Muscle layer of colon (tissue), 2 donors: ENCODE measurements at regions not wholly inside any gene's neighbourhood (a gene's known extent, or its start where the extent isn't known, plus 50 kb on each side); places are given as distances from the start of the nearest gene placed in this dataset.

ENCODE experiments used
- H3K27ac ChIP-seq: one replicate; pipeline ENCODE4 v1.7.0; 2013; ENCODE audit warnings: low read depth, mild to moderate bottlenecking, low read length, moderate library complexity
- H3K27me3 ChIP-seq, 2 donors: one replicate each; pipeline ENCODE4 v1.7.0; 2013; ENCODE audit warnings: low read length in 2 of 2, mild to moderate bottlenecking in 2 of 2; ENCODE audit not compliant: insufficient read depth in 2 of 2, control insufficient read depth in 1 of 2
- H3K36me3 ChIP-seq: one replicate; pipeline ENCODE4 v1.7.0; 2013; ENCODE audit warnings: mild to moderate bottlenecking, low read length; ENCODE audit not compliant: insufficient read depth
- H3K4me1 ChIP-seq: one replicate; pipeline ENCODE4 v1.7.0; 2013; ENCODE audit warnings: mild to moderate bottlenecking, low read length; ENCODE audit not compliant: insufficient read depth
- H3K4me3 ChIP-seq, 2 donors: one replicate each; pipeline ENCODE4 v1.7.0; 2013; ENCODE audit warnings: low read length in 2 of 2, low read depth in 1 of 2, mild to moderate bottlenecking in 1 of 2, moderate library complexity in 1 of 2
- H3K9ac ChIP-seq: one replicate; pipeline ENCODE4 v1.7.0; 2013; ENCODE audit warnings: low read length
- H3K9me3 ChIP-seq: one replicate; pipeline ENCODE4 v1.7.0; 2013; ENCODE audit warnings: mild to moderate bottlenecking, low read length
- donor health status: abdominal sarcoma.
- donor health status: Adenocarcinoma of cecum.

- no peaks in the 10 kb centered on the region for H3K27me3 ChIP-seq
- H3K9me3 ChIP-seq: no peaks in the 10 kb centered on the region
- H3K27ac ChIP-seq: no peak overlapping the region
- no peaks in the 10 kb centered on the region for H3K36me3 ChIP-seq
- H3K4me3 ChIP-seq: no peak overlapping the region
- no peak overlapping the region for H3K9ac ChIP-seq
- no peaks in the 10 kb centered on the region for H3K4me1 ChIP-seq
Observed at GRCh38 chr3:107950417-107950816, 140.4 kb downstream of the CD47 start.

DNA sequence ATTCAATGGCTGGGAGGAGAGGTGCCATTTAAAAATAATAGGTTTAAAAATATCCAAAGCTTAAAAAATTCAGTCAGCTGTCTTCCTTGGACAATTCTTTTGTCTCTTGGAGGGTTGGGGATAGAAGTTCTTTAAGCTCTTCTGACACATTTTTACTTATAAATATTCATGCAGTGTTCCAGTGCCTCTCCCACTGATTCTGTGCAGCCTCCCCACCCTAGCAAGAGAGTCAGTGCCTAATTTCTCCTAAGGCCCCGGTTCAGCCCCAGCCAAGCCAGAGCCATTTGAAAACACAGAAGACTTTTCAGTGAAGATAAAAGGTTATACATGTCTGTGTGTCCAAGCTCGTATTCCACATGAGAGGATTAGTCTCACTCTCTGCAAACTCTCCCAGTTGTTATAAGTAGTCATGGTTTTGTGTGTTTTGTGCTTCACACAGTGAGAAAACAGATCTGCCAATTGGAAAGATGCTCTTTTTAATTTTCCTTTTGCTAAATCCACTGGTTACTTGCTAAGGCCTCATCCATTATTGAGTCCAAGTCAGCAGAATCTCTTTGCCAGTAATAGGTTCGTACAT, 141.3 kb downstream of the CD47 start:
- H3K27me3 ChIP-seq: no peaks in the 10 kb centered on the region
- H3K9ac ChIP-seq: no peak overlapping the region
- H3K4me3 ChIP-seq: no peak overlapping the region
- H3K27ac ChIP-seq: no peak overlapping the region
- H3K9me3 ChIP-seq: no peaks in the 10 kb centered on the region
- no peaks in the 10 kb centered on the region for H3K4me1 ChIP-seq
- H3K36me3 ChIP-seq: no peaks in the 10 kb centered on the region

- H3K9ac ChIP-seq: no peak overlapping the region
- no peaks in the 10 kb centered on the region for H3K27me3 ChIP-seq
- H3K36me3 ChIP-seq: no peaks in the 10 kb centered on the region
- no peaks in the 10 kb centered on the region for H3K9me3 ChIP-seq
- no peak overlapping the region for H3K4me3 ChIP-seq
- no peaks in the 10 kb centered on the region for H3K4me1 ChIP-seq
- no peak overlapping the region for H3K27ac ChIP-seq
Observed at GRCh38 chr3:107947203-107947602, 143.6 kb downstream of the CD47 start.

GRCh38 chr3:107946700-107947099, 144.1 kb downstream of the CD47 start:
- Histone ChIP-seq H3K4me3 (no peak overlapping the region), H3K36me3 (no peaks in the 10 kb centered on the region), H3K4me1 (no peaks in the 10 kb centered on the region), H3K9me3 (no peaks in the 10 kb centered on the region), H3K27ac (no peak overlapping the region), H3K27me3 (no peaks in the 10 kb centered on the region), H3K9ac (no peak overlapping the region)

DNA sequence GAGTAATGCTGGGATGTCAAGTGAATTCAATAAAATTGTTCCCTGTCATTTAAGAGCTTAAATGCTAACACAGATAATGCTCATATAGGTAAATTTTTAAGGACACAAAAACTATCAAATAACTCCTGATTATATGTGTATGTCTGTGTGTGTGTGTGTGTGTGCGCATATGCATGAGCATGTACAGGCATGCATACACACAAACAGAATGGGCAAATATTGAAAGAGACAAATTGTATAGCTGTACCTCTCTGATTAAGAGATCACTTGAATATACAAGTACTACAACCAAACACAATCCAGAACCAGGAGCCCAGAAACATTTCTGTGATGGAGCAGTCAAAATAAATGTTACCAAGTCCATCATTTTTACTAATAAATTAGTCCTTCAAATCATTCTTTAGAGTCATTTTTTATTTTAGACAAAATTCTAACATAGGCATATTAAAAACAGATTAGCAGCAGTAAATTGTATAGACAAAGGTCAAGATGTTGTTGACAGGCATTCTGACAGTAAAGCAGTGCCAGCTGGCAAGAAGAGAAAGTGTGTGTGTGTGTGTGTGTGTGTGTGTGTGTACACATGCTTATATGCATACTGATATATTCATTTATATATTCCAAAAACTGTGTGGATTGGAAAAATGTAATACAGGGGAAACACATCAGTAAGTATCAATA, 145.3 kb downstream of the CD47 start:
- H3K27me3 ChIP-seq: no peaks in the 10 kb centered on the region
- H3K36me3 ChIP-seq: no peaks in the 10 kb centered on the region
- H3K27ac ChIP-seq: no peak overlapping the region
- H3K4me3 ChIP-seq: no peak overlapping the region
- H3K9me3 ChIP-seq: no peaks in the 10 kb centered on the region
- no peak overlapping the region for H3K9ac ChIP-seq
- peaks cover 5% of the 10 kb centered on the region for H3K4me1 ChIP-seq

GRCh38 chr3:107943786-107944523, 146.9 kb downstream of the CD47 start:
- H3K4me3 ChIP-seq: no peak overlapping the region
- H3K27ac ChIP-seq: no peak overlapping the region
- peaks cover 6% of the 10 kb centered on the region for H3K4me1 ChIP-seq
- no peak overlapping the region for H3K9ac ChIP-seq
- no peaks in the 10 kb centered on the region for H3K36me3 ChIP-seq
- no peaks in the 10 kb centered on the region for H3K27me3 ChIP-seq
- H3K9me3 ChIP-seq: no peaks in the 10 kb centered on the region

DNA sequence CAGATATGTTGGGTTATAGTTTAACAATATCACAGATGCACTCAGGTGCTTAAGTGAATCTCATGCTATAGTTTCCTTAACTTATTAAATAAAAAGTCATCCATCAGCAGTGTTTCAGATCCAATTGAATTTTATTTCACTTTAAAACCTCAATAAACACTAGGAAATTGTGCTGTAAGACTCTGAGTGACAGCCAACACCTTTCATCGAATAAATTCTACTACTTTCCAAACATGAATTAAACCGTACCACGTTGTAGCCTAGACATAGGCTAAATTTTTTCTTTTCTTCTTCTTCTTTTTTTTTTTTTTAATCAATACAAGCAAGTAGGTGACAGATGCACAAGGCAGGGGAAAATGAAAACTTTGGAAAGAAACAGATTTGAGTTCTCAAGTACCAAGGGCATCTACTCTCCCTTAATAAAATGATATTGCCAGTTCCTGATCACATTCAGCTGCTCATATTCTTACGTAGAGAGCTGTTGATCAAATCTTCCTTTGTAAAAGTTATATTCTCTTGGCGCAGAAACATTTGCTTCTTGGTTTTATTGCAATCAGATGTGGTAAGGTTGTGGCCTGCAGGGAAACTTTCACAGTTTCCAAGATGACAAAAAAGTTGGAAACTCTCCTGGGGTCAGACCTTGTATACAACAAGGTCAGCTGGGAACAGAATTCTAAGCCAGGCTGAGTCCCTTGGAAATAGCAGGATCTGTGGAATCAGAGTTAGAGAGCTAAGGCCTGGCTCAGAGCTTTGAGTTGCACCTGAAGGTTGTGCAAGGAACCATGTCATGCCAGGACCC, 147.7 kb downstream of the CD47 start:
- H3K27me3 ChIP-seq: no peaks in the 10 kb centered on the region
- no peaks in the 10 kb centered on the region for H3K9me3 ChIP-seq
- no peak overlapping the region for H3K27ac ChIP-seq
- H3K4me1 ChIP-seq: peaks cover 6% of the 10 kb centered on the region
- H3K36me3 ChIP-seq: no peaks in the 10 kb centered on the region
- no peak overlapping the region for H3K4me3 ChIP-seq
- H3K9ac ChIP-seq: no peak overlapping the region

DNA sequence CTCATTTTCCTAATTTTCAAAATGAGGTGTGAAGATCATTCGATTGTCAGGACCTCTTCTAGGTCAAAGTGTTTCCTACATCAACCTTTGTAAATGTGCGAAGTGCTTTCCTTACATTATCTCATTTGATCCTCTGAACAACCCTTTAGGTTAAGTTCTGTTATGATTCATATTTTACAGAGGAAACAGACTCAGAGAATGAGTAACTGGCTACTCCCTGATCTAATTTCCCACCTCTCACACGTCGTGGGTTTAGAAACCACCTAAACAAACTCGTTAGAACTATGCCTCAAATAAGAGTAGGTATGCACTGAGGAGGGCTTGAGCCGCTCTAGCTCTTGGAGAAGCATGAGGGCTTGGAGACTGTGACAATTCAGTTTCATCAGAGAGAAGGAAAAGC, 148.6 kb downstream of the CD47 start:
- Histone ChIP-seq H3K27ac (no peak overlapping the region), H3K9me3 (no peaks in the 10 kb centered on the region), H3K4me1 (peaks cover 6% of the 10 kb centered on the region), H3K9ac (no peak overlapping the region), H3K36me3 (no peaks in the 10 kb centered on the region), H3K4me3 (no peak overlapping the region), H3K27me3 (no peaks in the 10 kb centered on the region)

GRCh38 chr3:107939691-107940442, 151.0 kb downstream of the CD47 start:
- H3K9me3 ChIP-seq: no peaks in the 10 kb centered on the region
- H3K9ac ChIP-seq: no peak overlapping the region
- peaks cover 6% of the 10 kb centered on the region for H3K4me1 ChIP-seq
- H3K27ac ChIP-seq: no peak overlapping the region
- H3K4me3 ChIP-seq: no peak overlapping the region
- H3K27me3 ChIP-seq: no peaks in the 10 kb centered on the region
- no peaks in the 10 kb centered on the region for H3K36me3 ChIP-seq

GRCh38 chr3:107938143-107938542, 152.7 kb downstream of the CD47 start:
- peaks cover 6% of the 10 kb centered on the region for H3K4me1 ChIP-seq
- no peak overlapping the region for H3K4me3 ChIP-seq
- no peaks in the 10 kb centered on the region for H3K9me3 ChIP-seq
- H3K27me3 ChIP-seq: no peaks in the 10 kb centered on the region
- no peaks in the 10 kb centered on the region for H3K36me3 ChIP-seq
- H3K27ac ChIP-seq: no peak overlapping the region
- H3K9ac ChIP-seq: no peak overlapping the region

GRCh38 chr3:107934808-107935207, 156.0 kb downstream of the CD47 start:
- H3K27me3 ChIP-seq: no peaks in the 10 kb centered on the region
- H3K36me3 ChIP-seq: no peaks in the 10 kb centered on the region
- no peaks in the 10 kb centered on the region for H3K4me1 ChIP-seq
- no peak overlapping the region for H3K27ac ChIP-seq
- no peak overlapping the region for H3K9ac ChIP-seq
- H3K4me3 ChIP-seq: no peak overlapping the region
- H3K9me3 ChIP-seq: no peaks in the 10 kb centered on the region
